Tibial artery (tissue), 4 donors: ENCODE measurements at regions not wholly inside any gene's neighbourhood (a gene's known extent, or its start where the extent isn't known, plus 50 kb on each side); places are given as distances from the start of the nearest gene placed in this dataset.

Source experiments
- DNase-seq, 2 donors: peaks; one replicate each; pipeline ENCODE4 v3.0.0-alpha.2; 2019
- H3K27ac ChIP-seq, 2 donors: fragments of 200-600 bp; sonication (generic) in 1 of 2; 1 replicate in 1 of 2; 2 replicates in 1 of 2; pipeline ENCODE4 v1.5.1; 2018 to 2019; ENCODE audit warnings: mild to moderate bottlenecking in 1 of 2
- H3K27me3 ChIP-seq, 2 donors: fragments of 200-600 bp; sonication (generic) in 1 of 2; one replicate each; pipeline versions ENCODE4 v1.5.1 to v1.6.0; 2016 to 2019
- H3K36me3 ChIP-seq, 3 donors: fragments of 200-600 bp; sonication (generic) in 2 of 3; one replicate each; pipeline ENCODE4 v1.5.1; 2016 to 2019; ENCODE audit warnings: mild to moderate bottlenecking in 2 of 3
- H3K4me1 ChIP-seq, 4 donors: fragments of 200-600 bp; sonication (generic) in 2 of 4; 1 replicate in 3 of 4; 2 replicates in 1 of 4; pipeline ENCODE4 v1.5.1; 2016 to 2019
- H3K4me3 ChIP-seq, 2 donors: fragments of 200-600 bp; sonication (generic) in 1 of 2; 1 replicate in 1 of 2; 2 replicates in 1 of 2; pipeline ENCODE4 v1.5.1; 2018 to 2019; ENCODE audit warnings: mild to moderate bottlenecking in 2 of 2
- H3K9me3 ChIP-seq, 3 donors: fragments of 200-600 bp; sonication (generic) in 1 of 3; one replicate each; pipeline ENCODE4 v1.5.1; 2016 to 2019
- intact Hi-C: fragments of 100-400 bp; cut with DNase I; formaldehyde crosslinking; loops from one replicate; pipeline ENCODE4 v1.15.0; 2023; ENCODE audit warnings: low total_unique reads
- TF ChIP-seq, protein P1 (sequence below), 2 experiments: fragments of 200-600 bp in 1 of 2; fragments of 450-650 bp in 1 of 2; IDR thresholded peaks; one replicate each; pipeline ENCODE4 v1.5.1; 2017 to 2019; ENCODE audit warnings: antibody characterized with exemption in 2 of 2, mild to moderate bottlenecking in 1 of 2, moderate library complexity in 1 of 2

- DNase-seq: no peak
- Histone ChIP-seq H3K27ac (no peak overlapping the region), H3K27me3 (no peaks in the 10 kb centered on the region), H3K36me3 (no peaks in the 10 kb centered on the region), H3K9me3 (no peaks in the 10 kb centered on the region), H3K4me3 (no peak overlapping the region), H3K4me1 (no peaks in the 10 kb centered on the region)
- TF ChIP-seq, protein P1, sequence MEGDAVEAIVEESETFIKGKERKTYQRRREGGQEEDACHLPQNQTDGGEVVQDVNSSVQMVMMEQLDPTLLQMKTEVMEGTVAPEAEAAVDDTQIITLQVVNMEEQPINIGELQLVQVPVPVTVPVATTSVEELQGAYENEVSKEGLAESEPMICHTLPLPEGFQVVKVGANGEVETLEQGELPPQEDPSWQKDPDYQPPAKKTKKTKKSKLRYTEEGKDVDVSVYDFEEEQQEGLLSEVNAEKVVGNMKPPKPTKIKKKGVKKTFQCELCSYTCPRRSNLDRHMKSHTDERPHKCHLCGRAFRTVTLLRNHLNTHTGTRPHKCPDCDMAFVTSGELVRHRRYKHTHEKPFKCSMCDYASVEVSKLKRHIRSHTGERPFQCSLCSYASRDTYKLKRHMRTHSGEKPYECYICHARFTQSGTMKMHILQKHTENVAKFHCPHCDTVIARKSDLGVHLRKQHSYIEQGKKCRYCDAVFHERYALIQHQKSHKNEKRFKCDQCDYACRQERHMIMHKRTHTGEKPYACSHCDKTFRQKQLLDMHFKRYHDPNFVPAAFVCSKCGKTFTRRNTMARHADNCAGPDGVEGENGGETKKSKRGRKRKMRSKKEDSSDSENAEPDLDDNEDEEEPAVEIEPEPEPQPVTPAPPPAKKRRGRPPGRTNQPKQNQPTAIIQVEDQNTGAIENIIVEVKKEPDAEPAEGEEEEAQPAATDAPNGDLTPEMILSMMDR (IDR thresholded peaks at IDR 0.05): no peak
- intact Hi-C loops: no loop called here
These were observed 113.3 kb upstream of the SPRY2 start for GRCh38 chr13:80454245-80454644.

- Histone ChIP-seq H3K27me3 (no peaks in the 10 kb centered on the region), H3K4me1 (no peaks in the 10 kb centered on the region), H3K4me3 (no peak overlapping the region), H3K36me3 (no peaks in the 10 kb centered on the region), H3K27ac (no peak overlapping the region), H3K9me3 (no peaks in the 10 kb centered on the region)
- intact Hi-C loops: no loop called here
- TF ChIP-seq, protein P1 (IDR thresholded peaks at IDR 0.05): no peak
- DNase-seq: no peak
These were observed 111.4 kb upstream of the SPRY2 start for GRCh38 chr13:80452279-80452678.

DNA sequence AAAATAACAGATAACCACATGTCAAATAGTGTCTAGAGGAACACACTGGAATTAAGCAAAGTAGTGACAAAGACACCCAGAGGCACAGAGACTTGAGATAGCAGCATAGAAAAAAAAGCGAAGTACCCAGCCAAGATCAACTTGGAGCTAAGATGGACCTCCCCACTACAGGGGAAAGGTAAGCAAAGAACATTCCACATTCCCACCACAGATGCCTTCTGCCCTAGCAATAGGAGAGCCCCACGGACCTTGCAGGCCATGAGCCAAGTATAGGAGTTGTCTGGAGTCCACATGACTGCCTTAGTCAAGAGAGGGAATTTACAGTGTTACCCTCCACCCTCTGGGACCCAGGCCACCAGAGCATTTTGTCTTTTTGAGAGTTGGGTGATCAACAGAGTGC is 110.7 kb upstream of the SPRY2 start:
- intact Hi-C loops: no loop called here
- H3K27me3 ChIP-seq: no peaks in the 10 kb centered on the region
- TF ChIP-seq, protein P1 (IDR thresholded peaks at IDR 0.05): no peak
- H3K36me3 ChIP-seq: no peaks in the 10 kb centered on the region
- H3K4me1 ChIP-seq: no peaks in the 10 kb centered on the region
- no peaks in the 10 kb centered on the region for H3K9me3 ChIP-seq
- no peak overlapping the region for H3K27ac ChIP-seq
- H3K4me3 ChIP-seq: no peak overlapping the region
- no peak for DNase-seq

GRCh38 chr13:80450386-80450785 is 109.5 kb upstream of the SPRY2 start:
- no peaks in the 10 kb centered on the region for H3K4me1 ChIP-seq
- no peak overlapping the region for H3K27ac ChIP-seq
- no peaks in the 10 kb centered on the region for H3K36me3 ChIP-seq
- H3K9me3 ChIP-seq: no peaks in the 10 kb centered on the region
- H3K4me3 ChIP-seq: no peak overlapping the region
- no peak for DNase-seq
- TF ChIP-seq, protein P1 (IDR thresholded peaks at IDR 0.05): no peak
- intact Hi-C loops: no loop called here
- no peaks in the 10 kb centered on the region for H3K27me3 ChIP-seq

- Histone ChIP-seq H3K27ac (no peak overlapping the region), H3K27me3 (no peaks in the 10 kb centered on the region), H3K9me3 (no peaks in the 10 kb centered on the region), H3K4me3 (no peak overlapping the region), H3K4me1 (no peaks in the 10 kb centered on the region), H3K36me3 (no peaks in the 10 kb centered on the region)
- no peak for DNase-seq
- TF ChIP-seq, protein P1 (IDR thresholded peaks at IDR 0.05): no peak
- intact Hi-C loops: no loop called here
These were observed 107.8 kb upstream of the SPRY2 start for GRCh38 chr13:80448725-80449124.

DNA sequence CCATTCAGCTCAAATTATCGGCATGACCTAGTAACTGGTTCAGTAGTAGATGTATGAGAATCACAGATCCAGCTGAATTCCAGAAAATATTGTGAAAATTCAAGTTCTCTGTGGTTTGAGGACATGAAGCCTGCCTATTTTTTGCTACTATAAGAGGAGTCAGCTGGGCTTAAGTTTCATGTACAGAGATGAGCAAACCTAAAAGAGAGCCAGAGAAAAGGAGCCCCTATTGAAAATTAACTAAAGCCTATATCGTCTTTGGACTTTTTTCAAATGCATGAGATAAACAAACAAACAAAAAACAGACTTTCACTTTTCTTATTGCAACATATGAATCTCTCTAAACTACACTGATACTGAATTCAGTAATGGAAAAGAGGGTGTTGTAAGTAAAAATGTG is 106.8 kb upstream of the SPRY2 start:
- no peaks in the 10 kb centered on the region for H3K4me1 ChIP-seq
- intact Hi-C loops: no loop called here
- H3K9me3 ChIP-seq: no peaks in the 10 kb centered on the region
- no peak for DNase-seq
- no peaks in the 10 kb centered on the region for H3K27me3 ChIP-seq
- no peak overlapping the region for H3K4me3 ChIP-seq
- H3K36me3 ChIP-seq: no peaks in the 10 kb centered on the region
- H3K27ac ChIP-seq: no peak overlapping the region
- TF ChIP-seq, protein P1 (IDR thresholded peaks at IDR 0.05): no peak
